Head of caudate nucleus (tissue), 42 donors: ENCODE measurements at regions not wholly inside any gene's neighbourhood (a gene's known extent, or its start where the extent isn't known, plus 50 kb on each side); places are given as distances from the start of the nearest gene placed in this dataset.
"Not testable (repeated sequence)": the region's sequence is repeated elsewhere in the genome, so short reads cannot be mapped to it uniquely, and the experiment has no call there.

Experiments used
- DNase-seq, 42 donors: peaks; one replicate each; pipeline versions ENCODE4 v3.0.0 to v3.0.0-alpha.2; 2020 to 2021; ENCODE audit warnings: mixed read lengths in 7 of 42
- intact Hi-C: fragments of 100-400 bp; cut with DNase I; formaldehyde crosslinking; loops from one replicate; pipeline ENCODE4 v1.15.0; 2022

DNA sequence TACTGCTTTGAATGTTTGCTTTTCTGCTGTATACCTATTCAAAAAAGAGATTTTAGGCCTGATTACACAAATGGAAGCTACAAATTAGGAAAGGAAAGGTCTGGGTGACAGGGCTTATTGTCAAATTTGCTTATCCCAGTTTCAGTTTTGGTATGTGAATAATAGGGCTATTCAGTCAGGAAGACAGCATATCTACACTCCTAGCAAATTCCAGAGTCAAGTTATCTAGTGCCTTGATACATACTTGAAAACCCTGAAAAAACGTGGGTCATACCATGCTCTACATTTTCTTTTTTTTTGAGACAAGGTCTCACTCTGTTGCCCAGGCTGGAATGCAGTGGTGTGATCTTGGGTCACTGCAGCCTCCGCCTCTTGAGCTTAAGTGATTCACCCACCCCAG lies 59.2 kb upstream of the CCDC180 start:
- intact Hi-C loops, result not testable (repeated sequence)

DNA sequence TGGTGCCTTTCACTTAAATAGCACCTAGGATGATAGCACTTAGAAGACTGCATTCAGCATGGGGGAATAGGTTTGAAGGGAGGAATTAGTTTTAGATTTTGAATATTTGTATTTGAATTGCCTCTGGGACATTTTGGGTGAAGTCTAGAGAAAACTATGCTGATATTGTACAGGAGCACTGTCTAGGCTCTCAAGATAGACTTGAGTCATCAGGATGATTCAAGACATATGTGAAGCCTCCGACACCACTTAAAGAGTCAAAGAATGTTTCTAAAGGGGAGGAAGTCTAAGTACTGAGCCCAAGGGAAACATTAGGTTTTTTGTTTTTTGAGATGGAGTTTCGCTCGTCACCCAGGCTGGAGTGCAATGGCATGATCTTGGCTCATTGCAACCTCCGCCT lies 63.9 kb upstream of the CCDC180 start:
- no peak for DNase-seq
- intact Hi-C loops, result no loop called here

More for the DNA sequence above, 59.2 kb upstream of the CCDC180 start:
- not testable (repeated sequence) for DNase-seq

DNA sequence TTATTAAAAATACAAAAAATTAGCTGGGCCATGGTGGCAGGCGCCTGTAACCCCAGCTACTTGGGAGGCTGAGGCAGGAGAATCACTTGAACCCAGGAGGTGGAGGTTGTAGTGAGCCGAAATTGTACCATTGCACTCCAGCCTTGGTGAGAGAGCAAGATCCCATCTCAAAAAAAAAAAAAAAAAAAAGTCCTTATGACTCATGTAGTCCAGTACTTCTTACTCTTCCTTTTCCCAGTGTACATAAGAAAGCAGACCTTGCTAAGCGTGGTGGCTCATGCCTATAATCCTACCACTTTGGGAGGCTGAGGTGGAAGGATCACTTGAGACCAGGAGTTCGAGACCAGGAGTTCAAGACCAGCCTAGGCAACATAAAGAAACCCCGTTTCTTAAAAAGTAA lies 66.0 kb upstream of the CCDC180 start:
- intact Hi-C loops, DNase-seq: not testable (repeated sequence)

DNA sequence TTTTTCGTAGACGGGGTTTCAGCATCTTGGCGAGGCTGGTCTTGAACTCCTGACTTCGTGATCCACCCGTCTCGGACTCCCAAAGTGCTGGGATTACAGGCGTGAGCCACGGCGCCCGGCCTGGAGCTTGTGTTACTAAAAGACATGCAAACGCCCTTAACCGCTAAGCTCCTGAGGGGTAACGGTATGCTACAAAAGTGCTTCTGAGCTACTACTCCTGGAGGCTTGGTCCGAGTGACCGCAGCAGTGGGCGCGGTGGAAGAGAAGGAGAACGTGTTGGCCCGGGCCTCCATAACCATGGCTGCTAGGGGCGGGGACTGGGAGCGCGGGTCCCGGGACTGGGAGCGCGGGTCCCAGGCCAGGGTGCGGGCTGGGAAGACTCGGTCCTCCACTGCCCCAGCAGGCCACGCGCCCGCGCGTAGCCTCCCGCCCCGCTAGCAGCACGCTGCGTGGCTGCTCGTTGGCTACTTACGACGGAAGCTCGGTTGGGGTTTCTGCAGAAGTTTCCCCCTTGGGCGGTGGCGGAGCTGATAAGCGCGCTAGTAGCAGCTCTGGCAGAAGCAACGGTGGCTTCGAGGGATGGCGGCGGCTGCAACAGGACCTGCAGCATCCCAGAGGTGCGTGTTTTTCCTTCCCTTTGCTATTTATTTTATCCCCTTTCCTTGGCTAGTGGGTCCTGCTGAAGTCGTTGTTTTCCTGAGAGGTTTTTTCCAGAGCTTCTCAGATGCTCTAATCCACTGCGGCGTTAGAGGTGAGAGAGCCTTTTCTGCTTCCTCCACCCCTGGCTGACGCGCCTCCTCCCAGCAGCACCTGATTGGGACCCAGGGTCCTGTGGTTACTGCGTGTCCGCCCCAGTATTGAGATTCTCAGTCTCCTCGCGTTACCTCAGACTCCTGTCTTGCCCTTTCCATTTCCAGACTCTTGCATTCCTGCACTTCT lies 69.2 kb upstream of the CCDC180 start:
- intact Hi-C loops, result no loop called here
- DNase-seq, result peak; percentile 83 to 96 (median 90)

DNA sequence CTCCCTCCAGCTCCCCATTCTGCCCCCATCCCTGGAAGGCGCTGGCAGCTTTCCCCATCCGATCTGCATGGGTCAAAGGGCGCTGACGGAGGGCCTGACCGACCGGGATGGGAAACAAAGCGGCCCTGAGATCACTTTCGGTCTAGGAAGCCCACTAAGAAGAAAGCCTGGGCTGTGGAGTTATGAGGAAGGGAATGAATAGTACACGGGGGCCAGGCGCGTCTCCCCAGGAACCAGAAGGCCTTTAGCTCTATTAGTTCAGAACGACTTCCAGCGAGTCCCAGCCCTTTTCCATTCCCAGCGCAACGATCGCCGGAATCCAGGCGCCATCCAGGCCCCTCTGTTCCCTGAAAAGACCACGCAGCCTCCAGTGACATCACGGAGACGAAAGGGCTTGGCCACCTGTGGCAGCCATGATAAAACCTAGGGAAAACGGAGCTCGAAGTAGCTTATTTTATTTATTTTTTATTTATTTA lies 70.1 kb upstream of the CCDC180 start:
- intact Hi-C loops, result no loop called here
- peak in 6 of 42 donors; percentile 1 to 40 (median 2) for DNase-seq

DNA sequence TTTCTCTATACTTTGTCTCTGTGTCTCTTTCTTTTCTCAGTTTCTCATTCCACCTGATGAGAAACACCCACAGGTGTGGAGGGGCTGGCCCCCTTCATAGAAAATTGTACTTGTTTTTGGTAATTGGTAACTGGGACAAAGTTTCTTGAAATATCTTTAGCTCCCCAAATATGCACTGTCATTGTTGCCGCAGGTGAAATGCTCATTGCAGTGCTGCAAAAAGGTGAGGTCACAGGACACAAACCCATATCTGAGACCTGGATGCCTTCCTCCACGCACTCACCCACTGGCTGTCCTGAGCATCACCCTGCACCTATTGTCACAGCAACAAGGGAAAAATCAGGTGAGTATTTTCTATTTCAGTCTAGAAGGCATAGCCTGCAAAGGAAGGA lies 74.5 kb upstream of the CCDC180 start:
- intact Hi-C loops, DNase-seq: not testable (repeated sequence)

DNA sequence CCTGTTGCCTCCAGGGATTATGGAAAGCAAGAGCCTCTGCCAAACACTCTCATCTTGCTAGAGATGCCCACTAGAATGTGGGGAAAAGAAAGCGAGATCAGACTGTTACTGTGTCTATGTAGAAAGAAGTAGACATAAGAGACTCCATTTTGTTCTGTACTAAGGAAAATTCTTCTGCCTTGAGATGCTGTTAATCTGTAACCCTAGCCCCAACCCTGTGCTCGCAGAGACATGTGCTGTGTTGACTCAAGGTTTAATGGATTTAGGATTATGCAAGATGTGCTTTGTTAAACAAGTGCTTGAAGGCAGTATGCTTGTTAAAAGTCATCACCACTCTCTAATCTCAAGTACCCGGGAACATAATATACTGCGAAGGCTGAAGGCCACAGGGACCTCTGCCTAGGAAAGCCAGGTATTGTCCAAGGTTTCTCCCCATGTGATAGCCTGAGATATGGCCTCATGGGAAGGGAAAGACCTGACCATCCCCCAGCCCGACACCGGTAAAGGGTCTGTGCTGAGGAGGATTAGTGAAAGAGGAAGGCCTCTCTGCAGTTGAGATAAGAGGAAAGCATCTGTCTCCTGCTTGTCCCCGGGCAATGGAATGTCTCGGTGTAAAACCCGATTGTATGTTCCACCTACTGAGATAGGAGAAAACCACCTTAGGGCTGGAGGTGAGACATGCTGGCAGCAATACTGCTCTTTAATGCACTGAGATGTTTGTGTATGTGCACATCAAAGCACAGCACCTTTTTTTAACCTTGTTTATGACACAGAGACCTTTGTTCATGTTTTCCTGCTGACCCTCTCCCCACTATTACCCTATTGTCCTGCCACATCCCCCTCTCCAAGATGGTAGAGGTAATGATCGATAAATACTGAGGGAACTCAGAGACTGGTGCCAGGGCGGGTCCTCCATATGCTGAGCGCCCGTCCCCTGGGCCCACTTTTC lies 75.1 kb upstream of the CCDC180 start:
- intact Hi-C loops, DNase-seq: not testable (repeated sequence)

DNA sequence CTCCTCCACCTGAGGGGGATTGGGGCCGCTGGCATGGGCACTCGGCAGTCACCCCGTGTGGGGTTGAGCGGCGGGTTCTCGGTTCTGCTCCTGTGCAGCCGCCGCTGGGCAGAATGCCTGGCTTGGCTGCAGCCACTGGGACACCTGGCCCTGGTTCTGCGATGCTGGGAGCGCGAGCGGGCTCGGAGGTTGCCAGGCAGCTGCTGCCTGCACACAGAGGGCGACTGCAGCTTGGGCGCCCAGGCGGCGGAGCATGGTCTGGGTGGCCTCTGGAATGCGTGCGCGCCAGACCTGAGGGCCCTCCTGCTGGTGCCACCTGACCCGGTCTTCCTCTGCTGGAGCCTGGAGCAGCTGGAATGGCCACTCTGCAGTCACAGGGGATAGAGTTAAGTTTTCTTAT lies 85.1 kb upstream of the CCDC180 start:
- DNase-seq, result peak in 35 of 42 donors; percentile 7 to 54 (median 23)
- intact Hi-C loops, result not testable (repeated sequence)

DNA sequence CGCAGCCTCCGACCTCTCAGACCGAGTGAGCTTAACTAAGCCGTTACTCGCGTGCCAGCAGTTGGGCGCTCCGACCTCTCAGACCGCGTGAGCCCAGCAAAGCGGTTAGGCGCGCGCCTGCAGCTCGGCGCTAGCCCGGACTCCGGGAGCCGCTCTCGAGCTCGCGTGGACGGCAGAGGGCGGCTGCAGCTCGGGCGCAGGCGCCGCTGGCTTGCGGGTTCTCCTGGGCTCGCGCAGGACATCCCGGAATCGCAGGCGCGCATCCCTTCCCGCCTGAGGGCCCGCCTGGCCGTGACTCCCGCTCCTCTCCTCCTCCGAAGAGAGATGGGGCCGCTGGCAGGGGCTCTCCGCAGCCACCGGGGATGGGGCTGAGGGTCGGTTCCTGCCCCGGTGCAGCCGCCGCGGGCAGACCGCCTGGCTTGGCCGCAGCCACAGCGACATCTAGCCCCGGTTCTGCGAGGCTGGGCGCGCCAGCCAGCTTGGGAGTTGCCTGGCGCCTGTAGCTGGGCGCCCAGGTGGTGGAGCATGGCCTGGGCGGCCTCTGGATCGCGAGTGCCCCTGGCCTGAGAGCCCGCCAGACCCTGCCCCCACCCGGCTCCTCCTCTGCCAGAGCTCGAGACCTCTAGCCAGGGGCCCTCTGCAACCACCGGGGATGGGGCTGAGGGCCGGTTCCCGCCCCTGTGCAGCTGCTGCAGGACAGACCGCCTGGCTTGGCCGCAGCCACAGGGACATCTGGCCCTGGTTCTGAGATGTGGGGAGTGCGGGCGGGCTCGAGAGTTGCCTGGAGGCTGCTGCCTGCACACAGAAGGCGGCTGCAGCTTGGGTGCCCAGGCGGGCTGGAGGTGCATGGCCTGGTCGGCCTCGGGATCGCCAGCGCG lies 85.7 kb upstream of the CCDC180 start:
- peak; percentile 12 to 82 (median 68) for DNase-seq
- intact Hi-C loops, result not testable (repeated sequence)

DNA sequence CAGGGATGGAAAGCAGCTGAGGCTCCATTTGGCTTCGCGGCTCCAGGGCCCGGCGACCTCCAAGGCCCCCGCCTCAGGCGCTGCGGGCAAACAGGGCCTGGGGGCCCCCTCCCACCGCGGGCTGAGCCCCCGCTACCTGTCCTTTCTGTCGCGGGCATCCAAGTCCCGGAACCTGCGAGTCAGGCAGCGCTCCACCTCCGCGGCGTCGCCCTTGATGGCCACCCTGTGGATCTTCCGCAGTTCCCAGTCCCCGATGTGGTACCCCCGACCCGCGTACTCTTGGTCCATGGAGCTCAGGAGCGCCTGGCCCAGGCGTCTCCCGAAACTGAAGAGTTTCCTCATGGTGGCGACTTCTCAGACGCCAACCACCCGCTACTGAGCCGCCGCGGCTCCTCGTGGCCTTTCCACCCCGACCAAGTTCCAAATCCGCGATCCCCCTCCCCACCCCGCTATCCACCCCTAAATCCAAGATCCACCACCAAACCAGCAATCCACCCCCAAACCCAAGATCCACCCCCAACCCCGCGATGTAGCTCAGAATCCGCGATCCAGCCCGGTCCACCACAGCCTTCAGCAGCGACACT lies 86.5 kb upstream of the CCDC180 start:
- intact Hi-C loops, result no loop called here
- peak in 22 of 42 donors; percentile 1 to 42 (median 16) for DNase-seq

DNA sequence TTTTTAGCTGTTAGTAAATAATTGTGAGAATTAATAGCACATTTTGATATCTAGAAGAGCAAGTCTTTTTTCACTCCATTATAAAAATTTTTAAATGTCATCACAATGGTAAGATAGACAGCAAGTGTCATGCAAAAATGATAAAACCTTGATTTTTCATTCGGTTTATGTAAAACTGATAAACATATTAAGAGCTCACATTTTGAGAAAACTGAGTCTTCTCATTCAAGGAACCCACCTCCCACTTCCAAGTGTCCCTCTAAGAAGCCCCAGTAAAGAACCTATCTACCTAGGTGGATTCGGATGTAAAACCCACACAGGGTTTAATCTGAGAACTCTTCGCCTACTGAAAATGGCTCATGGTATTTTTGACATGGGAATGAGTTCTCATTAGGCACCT lies 87.1 kb upstream of the CCDC180 start:
- DNase-seq, intact Hi-C loops: not testable (repeated sequence)

DNA sequence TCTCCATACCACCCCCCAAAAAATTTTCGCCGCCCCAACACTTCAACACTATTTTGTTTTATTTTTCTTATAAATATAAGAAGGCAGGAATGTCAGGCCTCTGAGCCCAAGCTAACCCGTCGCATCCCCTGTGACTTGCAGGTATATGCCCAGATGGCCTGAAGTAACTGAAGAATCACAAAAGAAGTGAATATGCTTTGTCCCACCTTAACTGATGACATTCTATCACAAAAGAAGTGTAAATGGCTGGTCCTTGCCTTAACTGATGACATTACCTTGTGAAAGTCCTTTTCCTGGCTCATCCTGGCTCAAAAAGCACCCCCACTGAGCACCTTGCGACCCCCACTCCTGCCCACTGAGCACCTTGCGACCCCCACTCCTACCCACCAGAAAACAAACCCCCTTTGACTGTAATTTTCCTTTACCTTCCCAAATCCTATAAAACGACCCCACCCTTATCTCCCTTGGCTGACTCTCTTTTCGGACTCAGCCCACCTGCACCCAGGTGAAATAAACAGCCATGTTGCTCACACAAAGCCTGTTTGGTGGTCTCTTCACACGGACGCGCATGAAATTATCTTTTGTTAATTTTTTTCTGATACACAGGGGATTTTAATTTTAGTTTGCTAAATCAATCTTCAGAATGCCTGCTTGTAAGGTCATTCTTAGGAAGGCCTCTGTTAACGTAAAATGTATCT lies 87.9 kb upstream of the CCDC180 start:
- DNase-seq, intact Hi-C loops: not testable (repeated sequence)

DNA sequence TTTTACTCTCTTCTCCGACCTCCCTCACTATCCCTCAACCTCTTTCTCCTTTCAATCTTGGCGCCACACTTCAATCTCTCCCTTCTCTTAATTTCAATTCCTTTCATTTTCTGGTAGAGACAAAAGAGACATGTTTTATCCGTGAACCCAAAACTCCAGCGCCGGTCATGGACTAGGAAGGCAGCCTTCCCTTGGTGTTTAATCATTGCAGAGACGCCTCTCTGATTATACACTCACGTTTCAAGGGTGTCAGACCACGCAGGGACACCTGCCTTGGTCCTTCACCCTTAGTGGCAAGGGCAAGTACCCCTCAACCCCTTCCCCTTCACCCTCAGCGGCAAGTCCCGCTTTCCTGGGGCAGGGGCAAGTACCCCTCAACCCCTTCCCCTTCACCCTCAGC lies 92.3 kb upstream of the CCDC180 start:
- intact Hi-C loops, DNase-seq: not testable (repeated sequence)

DNA sequence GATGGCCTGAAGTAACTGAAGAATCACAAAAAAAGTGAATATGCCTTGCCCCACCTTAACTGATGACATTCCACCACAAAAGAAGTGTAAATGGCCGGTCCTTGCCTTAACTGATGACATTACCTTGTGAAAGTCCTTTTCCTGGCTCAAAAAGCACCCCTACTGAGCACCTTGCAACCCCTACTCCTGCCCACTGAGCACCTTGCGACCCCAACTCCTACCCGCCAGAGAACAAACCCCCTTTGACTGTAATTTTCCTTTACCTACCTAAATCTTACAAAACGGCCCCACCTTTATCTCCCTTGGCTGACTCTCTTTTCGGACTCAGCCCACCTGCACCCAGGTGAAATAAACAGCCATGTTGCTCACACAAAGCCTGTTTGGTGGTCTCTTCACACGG lies 92.9 kb upstream of the CCDC180 start:
- intact Hi-C loops, DNase-seq: not testable (repeated sequence)

DNA sequence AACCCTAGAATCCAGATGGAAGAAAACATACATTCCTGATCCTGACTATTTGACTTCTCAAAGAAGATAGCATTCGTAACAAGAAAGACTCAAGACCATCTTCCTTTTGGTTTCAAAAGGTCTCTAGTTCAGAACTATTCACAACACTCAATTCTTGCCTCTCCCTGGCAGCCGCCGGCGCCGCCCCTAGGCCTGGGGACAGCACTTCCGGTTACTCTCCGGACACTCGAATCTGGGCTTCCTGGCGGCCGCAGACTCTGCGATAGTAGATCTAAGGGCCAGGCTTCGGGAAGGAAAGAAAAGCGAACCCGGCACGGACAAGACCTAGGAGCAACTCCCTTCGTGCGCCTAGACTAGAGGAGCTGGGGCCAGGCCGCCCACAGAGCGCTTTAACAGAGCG lies 107.8 kb upstream of the CCDC180 start:
- not testable (repeated sequence) for DNase-seq

DNA sequence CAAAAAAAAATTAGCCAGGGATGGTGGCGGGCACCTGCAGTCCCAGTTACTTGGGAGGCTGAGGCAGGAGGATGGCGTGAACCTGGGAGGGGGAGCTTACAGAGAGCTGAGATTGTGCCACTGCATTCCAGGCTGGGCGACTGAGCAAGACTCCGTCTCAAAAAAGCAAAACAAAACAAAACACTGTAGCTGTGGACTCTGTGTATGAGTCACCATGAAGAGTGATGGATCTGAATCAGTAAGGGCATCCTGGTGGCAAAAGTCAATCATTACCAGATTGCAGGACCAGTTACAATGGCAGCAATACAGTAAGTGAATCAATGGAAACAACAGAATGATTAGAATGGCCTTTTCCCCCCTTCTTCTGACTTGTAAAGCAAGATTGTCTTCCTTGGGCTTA lies 113.7 kb upstream of the CCDC180 start:
- DNase-seq, intact Hi-C loops: not testable (repeated sequence)

More for the DNA sequence above, 107.8 kb upstream of the CCDC180 start:
- intact Hi-C loops, result not testable (repeated sequence)

DNA sequence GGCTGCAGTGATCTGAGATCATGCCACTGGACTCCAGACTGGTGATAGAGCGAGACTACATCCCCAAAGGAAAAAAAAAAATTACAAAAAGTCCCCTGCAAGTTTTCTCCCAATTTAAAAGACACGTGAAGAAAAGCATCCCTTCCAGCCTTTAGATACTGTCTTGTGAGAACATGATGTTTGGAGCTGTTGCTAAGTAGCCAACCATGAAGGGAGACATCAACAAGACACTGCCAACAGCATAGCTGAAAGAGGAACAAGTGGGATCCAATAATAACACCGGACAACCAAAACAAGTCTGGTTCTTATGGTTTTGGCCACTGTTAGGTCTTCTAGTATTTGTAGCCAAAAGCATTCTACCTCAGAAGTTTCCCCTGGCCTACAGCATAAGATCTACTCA lies 118.9 kb upstream of the CCDC180 start:
- intact Hi-C loops, result no loop called here
- DNase-seq, result no peak
